H1 (cell line): ENCODE measurements at regions not wholly inside any gene's neighbourhood (a gene's known extent, or its start where the extent isn't known, plus 50 kb on each side); places are given as distances from the start of the nearest gene placed in this dataset.
A peak's percentile ranks its signal among the peaks of the same experiment; 100 is the strongest.

Experiments
- CTCF ChIA-PET: fragments of 300-600 bp; sonication (Branson Sonifier 250); formaldehyde crosslinking; loops from one replicate; lab custom pipeline; 2021; ENCODE audit not compliant: partially characterized antibody; lab: Charles Lee
- POLR2A ChIA-PET: fragments of 300-600 bp; sonication (Branson Sonifier 250); formaldehyde crosslinking; loops from one replicate; lab custom pipeline; 2021; ENCODE audit warnings: inconsistent platforms; ENCODE audit not compliant: partially characterized antibody; lab: Charles Lee
- DNase-seq, 2 experiments: peaks; one replicate each; pipeline versions ENCODE4 v3.0.0 to v3.0.0-alpha.2; 2010 to 2022; ENCODE audit warnings: low spot score in 2 of 2, low read depth in 1 of 2, mixed read lengths in 1 of 2
- FAIRE-seq: peaks from 2 replicates; lab custom pipeline; 2011; peaks lifted over from hg19 to GRCh38; lab: Jason Lieb, UNC
- H2AFZ ChIP-seq: 2 replicates; pipeline ENCODE4 v1.8.1; 2012; ENCODE audit warnings: low read length, inconsistent platforms
- H2AK5ac ChIP-seq: 2 replicates; pipeline ENCODE4 v1.6.1; 2013; ENCODE audit warnings: low read depth, low read length
- H2BK120ac ChIP-seq: replicated peaks from 2 replicates; pipeline ENCODE3; 2013; ENCODE audit warnings: low read depth, low read length, inconsistent platforms
- H2BK12ac ChIP-seq: 2 replicates; pipeline ENCODE4 v1.6.1; 2013; ENCODE audit warnings: low read depth, low read length
- H2BK15ac ChIP-seq: 2 replicates; pipeline ENCODE4 v1.6.1; 2013; ENCODE audit warnings: low read length
- H2BK20ac ChIP-seq: 2 replicates; pipeline ENCODE4 v1.6.1; 2013; ENCODE audit warnings: low read length
- H2BK5ac ChIP-seq: 2 replicates; pipeline ENCODE4 v1.6.1; 2013; ENCODE audit warnings: low read depth, low read length
- H3K14ac ChIP-seq: 2 replicates; pipeline ENCODE4 v1.6.1; 2013; ENCODE audit warnings: inconsistent platforms; ENCODE audit not compliant: insufficient read length
- H3K18ac ChIP-seq: 2 replicates; pipeline ENCODE4 v1.6.1; 2013; ENCODE audit warnings: low read length; ENCODE audit errors: extremely low read depth
- H3K23ac ChIP-seq: 2 replicates; pipeline ENCODE4 v1.6.1; 2013; ENCODE audit warnings: inconsistent platforms; ENCODE audit not compliant: insufficient read length
- H3K23me2 ChIP-seq: 2 replicates; pipeline ENCODE4 v1.6.1; 2013; ENCODE audit warnings: low read depth, low read length
- H3K27ac ChIP-seq: 2 replicates; pipeline ENCODE4 v1.6.1; 2011; ENCODE audit warnings: low read depth, low read length, inconsistent platforms
- H3K27me3 ChIP-seq, 4 experiments: replicated peaks in 1 of 4; 1 replicate in 1 of 4; 2 replicates in 3 of 4; pipeline versions ENCODE4 v1.6.1 to v1.8.1; 2011 to 2013; ENCODE audit warnings: low read length in 3 of 4, mild to moderate bottlenecking in 3 of 4, inconsistent platforms in 2 of 4, mixed read lengths in 2 of 4, moderate library complexity in 1 of 4; ENCODE audit not compliant: control insufficient read depth in 3 of 4, insufficient read depth in 3 of 4; ENCODE audit errors: extremely low read depth in 1 of 4
- H3K36me3 ChIP-seq, 4 experiments: 2 replicates each; pipeline versions ENCODE4 v1.6.1 to v1.8.1; 2011 to 2013; ENCODE audit warnings: mild to moderate bottlenecking in 4 of 4, low read length in 3 of 4, moderate library complexity in 2 of 4, control low read depth in 1 of 4, inconsistent platforms in 1 of 4; ENCODE audit not compliant: insufficient read depth in 4 of 4, control insufficient read depth in 2 of 4
- H3K4ac ChIP-seq: replicated peaks from 2 replicates; pipeline ENCODE3; 2013; ENCODE audit warnings: low read length, low read depth, mixed read lengths, inconsistent platforms; ENCODE audit not compliant: insufficient read length
- H3K4me1 ChIP-seq, 4 experiments: replicated peaks in 1 of 4; 1 replicate in 1 of 4; 2 replicates in 3 of 4; pipeline versions ENCODE4 v1.6.1 to v1.8.1; 2011 to 2013; ENCODE audit warnings: low read length in 3 of 4, inconsistent platforms in 2 of 4, mixed read lengths in 1 of 4; ENCODE audit not compliant: insufficient read depth in 4 of 4, control insufficient read depth in 3 of 4
- H3K4me2 ChIP-seq, 2 experiments: 2 replicates each; pipeline versions ENCODE4 v1.6.1 to v1.8.1; 2011 to 2013; ENCODE audit warnings: low read depth in 2 of 2, low read length in 2 of 2, control low read depth in 1 of 2, inconsistent platforms in 1 of 2, mild to moderate bottlenecking in 1 of 2; ENCODE audit not compliant: insufficient read depth in 1 of 2
- H3K4me3 ChIP-seq, 4 experiments: fragments of 200-600, 300-600 bp in 1 of 4; sonication (generic), shearing (Covaris generic), sonication (Bioruptor Twin) in 1 of 4; 2 replicates each; pipeline versions ENCODE4 v1.5.1 to v1.8.1; 2011 to 2016; ENCODE audit warnings: low read length in 4 of 4, low read depth in 3 of 4, control low read depth in 2 of 4, inconsistent platforms in 2 of 4, mild to moderate bottlenecking in 2 of 4, mixed read lengths in 1 of 4, moderate library complexity in 1 of 4; ENCODE audit not compliant: insufficient read depth in 2 of 4; ENCODE audit errors: extremely low read depth in 1 of 4
- H3K56ac ChIP-seq: replicated peaks from 2 replicates; pipeline ENCODE3; 2013; ENCODE audit warnings: low read depth, mild to moderate bottlenecking, mixed read lengths, low read length, inconsistent platforms; ENCODE audit not compliant: insufficient read length
- H3K79me1 ChIP-seq: 2 replicates; pipeline ENCODE4 v1.6.1; 2013; ENCODE audit warnings: low read depth, low read length, control low read depth
- H3K79me2 ChIP-seq, 2 experiments: 2 replicates each; pipeline versions ENCODE4 v1.6.1 to v1.8.1; 2012 to 2013; ENCODE audit warnings: low read length in 2 of 2, mild to moderate bottlenecking in 2 of 2, inconsistent platforms in 1 of 2; ENCODE audit not compliant: insufficient read depth in 2 of 2, control insufficient read depth in 1 of 2
- H3K9ac ChIP-seq, 4 experiments: replicated peaks in 1 of 4; 1 replicate in 1 of 4; 2 replicates in 3 of 4; pipeline versions ENCODE4 v1.6.1 to v1.8.1; 2011 to 2013; ENCODE audit warnings: low read depth in 3 of 4, low read length in 3 of 4, control low read depth in 2 of 4, mild to moderate bottlenecking in 2 of 4, moderate library complexity in 2 of 4, inconsistent platforms in 1 of 4; ENCODE audit errors: extremely low read depth in 1 of 4
- H3K9me3 ChIP-seq, 2 experiments: 2 replicates each; pipeline versions ENCODE4 v1.6.1 to v1.8.1; 2012 to 2013; ENCODE audit warnings: mild to moderate bottlenecking in 2 of 2, moderate library complexity in 2 of 2, control low read depth in 1 of 2, inconsistent platforms in 1 of 2, low read depth in 1 of 2, low read length in 1 of 2, mixed read lengths in 1 of 2; ENCODE audit not compliant: insufficient read depth in 2 of 2
- H4K20me1 ChIP-seq, 2 experiments: replicated peaks in 1 of 2; 2 replicates each; pipeline versions ENCODE3 to v1.8.1; 2011 to 2013; ENCODE audit warnings: inconsistent platforms in 2 of 2, low read length in 2 of 2, mild to moderate bottlenecking in 1 of 2; ENCODE audit not compliant: insufficient read depth in 2 of 2, control insufficient read depth in 1 of 2
- H4K5ac ChIP-seq: 2 replicates; pipeline ENCODE4 v1.6.1; 2013; ENCODE audit warnings: low read length, low read depth, mixed read lengths, inconsistent platforms; ENCODE audit not compliant: insufficient read length
- H4K8ac ChIP-seq: 2 replicates; pipeline ENCODE4 v1.8.0; 2013; ENCODE audit warnings: mild to moderate bottlenecking, moderate library complexity, low read length, inconsistent platforms; ENCODE audit not compliant: insufficient read depth; ENCODE audit errors: extremely low read depth
- H4K91ac ChIP-seq: replicated peaks from 2 replicates; pipeline ENCODE3; 2013; ENCODE audit warnings: low read length, mixed read lengths, inconsistent platforms; ENCODE audit not compliant: insufficient read length
- WGBS, 2 experiments: shearing (Covaris generic) in 1 of 2; methylation state at CpG; one replicate each; pipeline versions ENCODE4 v1.1.6 to v1.1.7; 2013 to 2015; ENCODE audit warnings: low lambda C conversion rate in 2 of 2, mixed read lengths in 2 of 2, inconsistent platforms in 1 of 2, low coverage in 1 of 2, missing lambda C conversion rate in 1 of 2; ENCODE audit not compliant: insufficient replicate concordance in 2 of 2, insufficient coverage in 1 of 2, insufficient read length in 1 of 2; ENCODE audit errors: extremely low coverage in 1 of 2, missing lambda C conversion rate in 1 of 2; 5-methylcytosine and 5-hydroxymethylcytosine counted together

GRCh38 chr22:49106096-49106841 lies 721.4 kb downstream of the BRD1 start:
- Histone ChIP-seq H3K23me2 (peaks cover 2% of the 10 kb centered on the region; the same call in 1 of the 2 replicates), H3K27me3 (no peaks in the 10 kb centered on the region), H2BK12ac (no peak overlapping the region), H3K14ac (no peak overlapping the region), H3K79me2 (no peaks in the 10 kb centered on the region), H3K4me3 (no peak overlapping the region), H3K27ac (no peak overlapping the region), H3K56ac (no peak overlapping the region), H3K4ac (no peak overlapping the region), H2BK5ac (no peak overlapping the region), H3K9ac (no peak overlapping the region), H3K4me2 (no peak overlapping the region), H3K9me3 (no peaks in the 10 kb centered on the region), H2BK120ac (no peak overlapping the region), H4K91ac (no peak overlapping the region), H3K18ac (no peak overlapping the region), H3K36me3 (no peaks in the 10 kb centered on the region), H4K8ac (peak overlapping the region; percentile 46; the same call in 1 of the 2 replicates), H3K4me1 (no peaks in the 10 kb centered on the region), H2BK20ac (no peak overlapping the region), H4K20me1 (peaks cover 0 to 2% of the 10 kb centered on the region in 2 experiments), H2BK15ac (no peak overlapping the region), H4K5ac (no peak overlapping the region), H3K23ac (no peak overlapping the region), H2AK5ac (no peak overlapping the region), H3K79me1 (no peaks in the 10 kb centered on the region), H2AFZ (no peak overlapping the region)
- no peak for DNase-seq
- 88% methylated on average over 11 of the region's 12 CpGs; no CpG with 5 or more reads in 1 of the 2 experiments for WGBS, 2 experiments
- POLR2A ChIA-PET: interaction anchor here (1.2 kb wide), 1 partner anchor 164 kb away, joined by 3 read pairs; no protein-coding TSS in a partner anchor
- CTCF ChIA-PET: interaction anchor here (1.2 to 2.1 kb wide), 3 partner anchors 9 to 16 kb away, joined by 3 to 5 read pairs (median 4); no protein-coding TSS in a partner anchor
- no peak for FAIRE-seq
